Astrocyte (in vitro differentiated cells and primary cell): ENCODE measurements at regions not wholly inside any gene's neighbourhood (a gene's known extent, or its start where the extent isn't known, plus 50 kb on each side); places are given as distances from the start of the nearest gene placed in this dataset.

ENCODE experiments used
- DNase-seq: peaks from one replicate; pipeline ENCODE4 v3.0.0-alpha.2; 2010; ENCODE audit warnings: low read depth
- FAIRE-seq: peaks from 2 replicates; lab custom pipeline; 2011; peaks lifted over from hg19 to GRCh38; lab: Jason Lieb, UNC
- H2AFZ ChIP-seq: 2 replicates; pipeline ENCODE4 v1.6.0; 2012; ENCODE audit warnings: low read depth, low read length, inconsistent platforms
- H3K27ac ChIP-seq: 2 replicates; pipeline ENCODE4 v1.5.1; 2011; ENCODE audit warnings: low read depth, low read length, inconsistent platforms
- H3K27me3 ChIP-seq: 2 replicates; pipeline ENCODE4 v1.6.0; 2011; ENCODE audit warnings: low read length, inconsistent platforms; ENCODE audit not compliant: insufficient read depth
- H3K36me3 ChIP-seq: 2 replicates; pipeline ENCODE4 v1.5.1; 2011; ENCODE audit warnings: low read length, inconsistent platforms; ENCODE audit not compliant: insufficient read depth
- H3K4me1 ChIP-seq: 2 replicates; pipeline ENCODE4 v1.5.1; 2011; ENCODE audit warnings: low read length, inconsistent platforms; ENCODE audit not compliant: insufficient read depth
- H3K4me2 ChIP-seq: 2 replicates; pipeline ENCODE4 v1.6.0; 2012; ENCODE audit warnings: low read length, inconsistent platforms
- H3K4me3 ChIP-seq: 2 replicates; pipeline ENCODE4 v1.5.1; 2011; ENCODE audit warnings: low read depth, mild to moderate bottlenecking, low read length, inconsistent platforms; ENCODE audit not compliant: insufficient read depth
- H3K79me2 ChIP-seq: 2 replicates; pipeline ENCODE4 v1.6.0; 2012; ENCODE audit warnings: mild to moderate bottlenecking, low read length, inconsistent platforms; ENCODE audit not compliant: insufficient read depth
- H3K9ac ChIP-seq: 2 replicates; pipeline ENCODE4 v1.6.0; 2012; ENCODE audit warnings: mild to moderate bottlenecking, low read length, inconsistent platforms
- H3K9me3 ChIP-seq: 2 replicates; pipeline ENCODE4 v1.5.1; 2012; ENCODE audit warnings: low read depth, mild to moderate bottlenecking, low read length, inconsistent platforms; ENCODE audit not compliant: insufficient read depth
- H4K20me1 ChIP-seq: 2 replicates; pipeline ENCODE4 v1.6.0; 2012; ENCODE audit warnings: low read length, inconsistent platforms; ENCODE audit not compliant: insufficient read depth
- H3K27ac Mint-ChIP-seq: one replicate; pipeline ENCODE4 v1.8.0; 2021; ENCODE audit warnings: mild to moderate bottlenecking, mixed read lengths; ENCODE audit not compliant: unreplicated experiment
- H3K27me3 Mint-ChIP-seq: one replicate; pipeline ENCODE4 v1.8.0; 2021; ENCODE audit warnings: low read depth, mixed read lengths; ENCODE audit not compliant: unreplicated experiment
- H3K36me3 Mint-ChIP-seq: one replicate; pipeline ENCODE4 v1.8.0; 2021; ENCODE audit warnings: low read depth, mixed read lengths; ENCODE audit not compliant: unreplicated experiment
- H3K4me1 Mint-ChIP-seq: one replicate; pipeline ENCODE4 v1.8.0; 2021; ENCODE audit warnings: low read depth, mixed read lengths; ENCODE audit not compliant: unreplicated experiment
- H3K4me3 Mint-ChIP-seq: one replicate; pipeline ENCODE4 v1.8.0; 2021; ENCODE audit warnings: mild to moderate bottlenecking, moderate library complexity, mixed read lengths; ENCODE audit not compliant: unreplicated experiment
- H3K9me3 Mint-ChIP-seq: one replicate; pipeline ENCODE4 v1.8.0; 2021; ENCODE audit warnings: mild to moderate bottlenecking, mixed read lengths; ENCODE audit not compliant: unreplicated experiment
- EZH2 ChIP-seq: IDR thresholded peaks from 2 replicates; pipeline ENCODE4 v1.6.1; 2012; ENCODE audit warnings: mild to moderate bottlenecking, low read length, inconsistent platforms; ENCODE audit not compliant: insufficient read depth
- TF ChIP-seq, protein P1 (sequence below): IDR thresholded peaks from 2 replicates; pipeline ENCODE4 v1.5.1; 2011; ENCODE audit warnings: low read depth, mild to moderate bottlenecking, inconsistent platforms, low read length, moderate library complexity; ENCODE audit not compliant: insufficient read depth

DNA sequence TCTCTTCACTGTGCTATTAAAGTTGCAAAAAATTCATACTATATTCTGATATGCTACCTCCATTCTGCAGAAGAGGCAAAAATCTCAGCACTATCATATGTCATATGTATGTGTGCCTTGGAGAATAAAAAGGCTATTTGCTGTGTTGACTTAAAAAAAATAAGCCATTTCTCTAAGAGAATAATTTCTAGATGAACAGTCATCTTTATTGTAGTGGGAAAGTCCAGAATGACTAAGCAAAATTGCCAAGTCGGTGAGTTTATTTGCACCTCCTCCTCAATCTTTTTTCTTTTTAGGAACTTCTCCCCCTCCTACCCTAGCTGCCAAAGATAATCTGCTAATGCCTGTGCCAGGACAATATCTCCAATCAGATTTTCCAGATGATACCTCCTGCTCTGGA is 353.8 kb upstream of the FAR2 start:
- Mint-ChIP-seq H3K9me3 (peaks cover 2% of the 10 kb centered on the region), H3K27me3 (no peaks in the 10 kb centered on the region), H3K36me3 (no peaks in the 10 kb centered on the region), H3K4me1 (peaks cover 8% of the 10 kb centered on the region), H3K4me3 (no peak overlapping the region), H3K27ac (no peak overlapping the region)
- Histone ChIP-seq H3K4me2 (no peak overlapping the region), H3K9ac (no peak overlapping the region), H3K36me3 (no peaks in the 10 kb centered on the region), H3K4me3 (no peak overlapping the region), H3K27ac (no peak overlapping the region), H4K20me1 (no peaks in the 10 kb centered on the region), H3K9me3 (no peaks in the 10 kb centered on the region), H2AFZ (no peak overlapping the region), H3K4me1 (no peaks in the 10 kb centered on the region), H3K27me3 (no peaks in the 10 kb centered on the region), H3K79me2 (no peaks in the 10 kb centered on the region)
- DNase-seq, result peak; percentile 36
- no peak for FAIRE-seq
- TF ChIP-seq, protein P1, sequence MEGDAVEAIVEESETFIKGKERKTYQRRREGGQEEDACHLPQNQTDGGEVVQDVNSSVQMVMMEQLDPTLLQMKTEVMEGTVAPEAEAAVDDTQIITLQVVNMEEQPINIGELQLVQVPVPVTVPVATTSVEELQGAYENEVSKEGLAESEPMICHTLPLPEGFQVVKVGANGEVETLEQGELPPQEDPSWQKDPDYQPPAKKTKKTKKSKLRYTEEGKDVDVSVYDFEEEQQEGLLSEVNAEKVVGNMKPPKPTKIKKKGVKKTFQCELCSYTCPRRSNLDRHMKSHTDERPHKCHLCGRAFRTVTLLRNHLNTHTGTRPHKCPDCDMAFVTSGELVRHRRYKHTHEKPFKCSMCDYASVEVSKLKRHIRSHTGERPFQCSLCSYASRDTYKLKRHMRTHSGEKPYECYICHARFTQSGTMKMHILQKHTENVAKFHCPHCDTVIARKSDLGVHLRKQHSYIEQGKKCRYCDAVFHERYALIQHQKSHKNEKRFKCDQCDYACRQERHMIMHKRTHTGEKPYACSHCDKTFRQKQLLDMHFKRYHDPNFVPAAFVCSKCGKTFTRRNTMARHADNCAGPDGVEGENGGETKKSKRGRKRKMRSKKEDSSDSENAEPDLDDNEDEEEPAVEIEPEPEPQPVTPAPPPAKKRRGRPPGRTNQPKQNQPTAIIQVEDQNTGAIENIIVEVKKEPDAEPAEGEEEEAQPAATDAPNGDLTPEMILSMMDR, result no peak
- TF ChIP-seq EZH2, result no peak

DNA sequence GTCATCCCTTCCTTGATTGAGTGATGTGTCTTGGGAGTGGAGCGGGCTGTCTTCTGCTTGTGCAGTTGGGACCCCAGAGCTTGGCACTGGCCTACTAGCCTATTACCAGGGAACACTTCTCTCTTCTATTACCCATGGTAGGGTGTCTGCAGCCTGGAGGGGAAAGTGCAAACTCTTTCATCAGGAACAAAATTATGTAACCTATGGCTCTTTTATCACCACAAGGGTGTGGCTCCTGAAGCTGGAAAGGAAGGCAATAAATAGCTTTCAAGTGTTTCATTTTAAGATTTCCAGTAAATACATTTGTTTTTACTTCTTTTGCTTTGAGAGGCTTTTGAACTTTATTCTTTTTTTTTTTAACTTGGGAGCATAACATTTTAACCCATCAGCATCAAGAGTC is 349.7 kb upstream of the FAR2 start:
- H3K4me1 ChIP-seq, result no peaks in the 10 kb centered on the region
- H3K4me3 ChIP-seq, result no peak overlapping the region
- no peaks in the 10 kb centered on the region for H3K27me3 Mint-ChIP-seq
- H3K9me3 Mint-ChIP-seq, result peaks cover 4% of the 10 kb centered on the region
- H2AFZ ChIP-seq, result no peak overlapping the region
- H3K27me3 ChIP-seq, result no peaks in the 10 kb centered on the region
- DNase-seq, result no peak
- peaks cover 4% of the 10 kb centered on the region for H3K4me1 Mint-ChIP-seq
- FAIRE-seq, result no peak
- no peaks in the 10 kb centered on the region for H4K20me1 ChIP-seq
- H3K4me2 ChIP-seq, result no peak overlapping the region
- no peaks in the 10 kb centered on the region for H3K36me3 Mint-ChIP-seq
- no peak overlapping the region for H3K4me3 Mint-ChIP-seq
- TF ChIP-seq, protein P1, result no peak
- no peak for TF ChIP-seq EZH2
- H3K9me3 ChIP-seq, result no peaks in the 10 kb centered on the region
- H3K36me3 ChIP-seq, result no peaks in the 10 kb centered on the region
- H3K79me2 ChIP-seq, result no peaks in the 10 kb centered on the region
- no peak overlapping the region for H3K27ac ChIP-seq
- H3K9ac ChIP-seq, result no peak overlapping the region
- H3K27ac Mint-ChIP-seq, result no peak overlapping the region

DNA sequence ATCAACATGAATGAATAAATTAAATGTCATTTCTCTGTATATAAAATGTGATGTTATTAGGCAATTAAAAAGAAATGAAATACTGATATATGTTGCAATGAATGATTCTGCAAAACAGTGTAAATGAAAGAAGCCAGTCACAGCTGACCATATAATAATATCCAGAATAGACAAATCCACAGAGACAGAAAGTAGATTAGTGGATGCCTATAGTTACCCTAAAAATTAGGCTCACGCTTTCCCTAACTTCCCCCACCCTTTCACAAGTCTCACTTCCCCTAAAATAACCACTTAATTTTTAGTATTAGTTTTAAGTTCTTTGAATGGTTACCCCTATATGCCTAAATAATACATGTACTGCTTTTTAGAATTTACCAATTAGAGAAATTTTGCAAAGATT is 348.9 kb upstream of the FAR2 start:
- Histone ChIP-seq H2AFZ (no peak overlapping the region), H3K27me3 (no peaks in the 10 kb centered on the region), H3K4me1 (no peaks in the 10 kb centered on the region), H3K4me3 (no peak overlapping the region), H3K4me2 (no peak overlapping the region), H3K9ac (no peak overlapping the region), H3K27ac (no peak overlapping the region), H4K20me1 (no peaks in the 10 kb centered on the region), H3K9me3 (no peaks in the 10 kb centered on the region), H3K36me3 (no peaks in the 10 kb centered on the region), H3K79me2 (no peaks in the 10 kb centered on the region)
- H3K4me3 Mint-ChIP-seq, result no peak overlapping the region
- H3K27me3 Mint-ChIP-seq, result no peaks in the 10 kb centered on the region
- peaks cover 4% of the 10 kb centered on the region for H3K9me3 Mint-ChIP-seq
- H3K27ac Mint-ChIP-seq, result no peak overlapping the region
- DNase-seq (no peak), FAIRE-seq (no peak)
- TF ChIP-seq, protein P1, result no peak
- TF ChIP-seq EZH2, result no peak
- peaks cover 4% of the 10 kb centered on the region for H3K4me1 Mint-ChIP-seq
- no peaks in the 10 kb centered on the region for H3K36me3 Mint-ChIP-seq
